GM19397 (cell line): ENCODE measurements at regions not wholly inside any gene's neighbourhood (a gene's known extent, or its start where the extent isn't known, plus 50 kb on each side); places are given as distances from the start of the nearest gene placed in this dataset.

ENCODE experiments used
- ATAC-seq: cut with Tn5 transposase; IDR thresholded peaks from one replicate; pipeline ENCODE4 v1.9.1; 2021; ENCODE audit warnings: mild to moderate bottlenecking, moderate library complexity; ENCODE audit not compliant: unreplicated experiment

- peak; percentile 70 for ATAC-seq
Observed at GRCh38 chr4:115850799-115851509, 737.5 kb upstream of the NDST4 start.

- no peak for ATAC-seq
Observed at GRCh38 chr4:115844180-115844579, 730.8 kb upstream of the NDST4 start.

- ATAC-seq: no peak
Observed at GRCh38 chr4:115841871-115842270, 728.5 kb upstream of the NDST4 start.

- no peak for ATAC-seq
Observed at GRCh38 chr4:115834441-115834840, 721.0 kb upstream of the NDST4 start.

- no peak for ATAC-seq
Observed at GRCh38 chr4:115824630-115825029, 711.2 kb upstream of the NDST4 start.

GRCh38 chr4:115803825-115804224, 690.4 kb upstream of the NDST4 start:
- ATAC-seq: no peak

- no peak for ATAC-seq
Observed at GRCh38 chr4:115790812-115791211, 677.4 kb upstream of the NDST4 start.

GRCh38 chr4:115781528-115782146, 668.2 kb upstream of the NDST4 start:
- ATAC-seq: peak; percentile 65

GRCh38 chr4:115780835-115781234, 667.4 kb upstream of the NDST4 start:
- peak; percentile 51 for ATAC-seq

GRCh38 chr4:115780268-115780667, 666.8 kb upstream of the NDST4 start:
- no peak for ATAC-seq

- ATAC-seq: no peak
Observed at GRCh38 chr4:115770046-115770543, 656.7 kb upstream of the NDST4 start.

GRCh38 chr4:115769396-115769795, 656.0 kb upstream of the NDST4 start:
- no peak for ATAC-seq

GRCh38 chr4:115763051-115763450, 649.6 kb upstream of the NDST4 start:
- ATAC-seq: no peak

- no peak for ATAC-seq
Observed at GRCh38 chr4:115759231-115759630, 645.8 kb upstream of the NDST4 start.

- no peak for ATAC-seq
Observed at GRCh38 chr4:115749404-115749803, 636.0 kb upstream of the NDST4 start.

GRCh38 chr4:115740806-115741205, 627.4 kb upstream of the NDST4 start:
- no peak for ATAC-seq

GRCh38 chr4:115729739-115730266, 616.4 kb upstream of the NDST4 start:
- no peak for ATAC-seq

GRCh38 chr4:115723621-115724020, 610.2 kb upstream of the NDST4 start:
- no peak for ATAC-seq

GRCh38 chr4:115720611-115721010, 607.2 kb upstream of the NDST4 start:
- ATAC-seq: no peak

GRCh38 chr4:115711575-115711974, 598.2 kb upstream of the NDST4 start:
- ATAC-seq: no peak

GRCh38 chr4:115688961-115689360, 575.5 kb upstream of the NDST4 start:
- no peak for ATAC-seq

GRCh38 chr4:115687052-115687755, 573.8 kb upstream of the NDST4 start:
- no peak for ATAC-seq
